HG02852 (cell line): ENCODE measurements at regions not wholly inside any gene's neighbourhood (a gene's known extent, or its start where the extent isn't known, plus 50 kb on each side); places are given as distances from the start of the nearest gene placed in this dataset.
A peak's percentile ranks its signal among the peaks of the same experiment; 100 is the strongest.
"Not testable (repeated sequence)": the region's sequence is repeated elsewhere in the genome, so short reads cannot be mapped to it uniquely, and the experiment has no call there.

ENCODE experiments used
- ATAC-seq: cut with Tn5 transposase; IDR thresholded peaks from one replicate; pipeline ENCODE4 v1.9.1; 2021; ENCODE audit warnings: mild to moderate bottlenecking, moderate library complexity; ENCODE audit not compliant: unreplicated experiment

DNA sequence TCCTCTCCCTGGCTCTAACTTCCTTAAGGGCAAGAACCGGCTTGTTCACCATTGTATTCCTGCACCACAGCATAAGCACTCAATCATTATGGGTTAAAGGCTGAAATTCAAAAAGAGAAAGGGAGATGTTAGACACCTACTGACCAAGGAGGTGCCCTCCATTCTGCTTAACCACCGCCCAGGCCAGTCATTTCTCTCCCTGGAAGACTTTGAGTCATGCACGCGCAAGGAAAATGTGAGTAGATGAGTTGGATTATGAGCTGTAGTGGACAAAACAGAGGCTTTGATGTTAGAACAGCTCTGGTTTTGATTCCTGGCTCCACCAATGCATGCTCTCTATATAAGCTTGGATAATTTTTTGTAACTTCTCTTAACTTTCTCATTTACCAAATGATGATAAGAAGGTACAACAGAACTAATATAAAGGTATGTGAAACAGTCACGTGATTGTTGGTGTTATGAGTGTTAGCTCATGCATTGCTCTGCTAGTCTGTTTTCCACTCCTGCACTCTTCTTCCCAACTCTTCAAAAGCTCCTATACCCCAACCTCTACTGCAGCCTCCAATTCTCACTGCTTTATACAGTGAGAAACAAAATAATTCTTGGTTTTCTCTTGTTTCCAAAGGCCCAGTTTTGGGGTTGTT, 148.4 kb upstream of the ATP11B start:
- peak; percentile 60 for ATAC-seq

DNA sequence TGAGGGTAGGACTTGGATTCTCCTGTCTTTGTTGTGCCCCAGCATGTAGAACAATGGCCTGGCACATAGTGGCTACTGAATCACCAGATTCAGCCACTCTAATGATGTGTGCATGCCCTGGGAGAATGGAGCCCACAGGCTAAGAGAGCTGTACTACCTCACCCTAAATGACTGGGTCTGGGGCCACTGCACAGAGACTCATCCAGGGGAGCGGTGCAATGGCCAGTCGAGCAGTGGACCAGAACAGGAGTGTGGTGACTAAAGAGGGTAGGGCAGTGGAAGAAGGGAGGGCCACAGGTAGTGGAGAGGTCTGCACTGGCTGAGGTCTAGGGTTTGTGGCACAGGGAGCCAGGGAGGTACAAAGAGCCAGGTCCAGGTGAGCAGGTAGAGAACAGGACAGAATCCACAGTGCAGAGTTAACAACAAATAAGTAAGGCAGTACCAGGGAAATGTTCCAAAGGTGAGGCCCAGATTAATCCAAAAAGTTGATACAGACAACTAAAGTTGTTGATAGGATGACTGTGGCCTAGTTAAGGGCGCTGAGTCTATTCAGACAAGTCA, 142.7 kb upstream of the ATP11B start:
- ATAC-seq: no peak

DNA sequence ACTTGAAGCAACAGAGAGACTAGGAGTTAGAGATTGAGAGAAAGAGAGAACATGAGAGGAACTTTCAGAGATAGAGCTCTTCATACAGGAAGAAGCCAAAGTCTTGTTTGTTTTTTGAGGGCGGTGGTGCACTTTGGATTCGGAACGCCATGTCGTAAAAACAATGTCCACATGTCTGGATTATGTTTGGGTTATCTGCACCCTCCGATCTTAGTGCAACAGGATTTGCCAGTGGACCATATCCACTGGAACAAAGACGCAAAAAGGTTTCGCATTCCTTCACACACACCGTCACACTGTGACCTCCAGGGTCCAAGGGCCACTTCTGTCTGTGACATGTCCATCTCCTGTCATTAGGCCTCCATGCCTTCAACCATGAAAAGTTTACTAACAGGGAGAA, 141.8 kb upstream of the ATP11B start:
- ATAC-seq: no peak

DNA sequence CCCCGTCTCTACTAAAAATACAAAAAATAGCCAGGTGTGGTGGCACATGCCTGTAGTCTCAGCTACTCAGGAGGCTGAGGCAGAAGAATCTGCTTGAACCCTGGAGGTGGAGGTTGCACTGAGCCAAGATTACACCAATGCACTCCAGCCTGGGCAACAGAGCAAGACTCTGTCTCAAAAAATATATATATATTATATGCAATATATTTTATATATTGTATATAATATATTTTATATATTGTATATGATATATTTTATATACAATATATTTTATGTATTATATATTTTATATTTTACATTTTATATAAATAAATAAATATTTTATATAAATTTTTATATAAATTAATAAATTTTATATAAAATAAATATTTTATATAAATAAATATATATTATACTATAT, 140.2 kb upstream of the ATP11B start:
- not testable (repeated sequence) for ATAC-seq

DNA sequence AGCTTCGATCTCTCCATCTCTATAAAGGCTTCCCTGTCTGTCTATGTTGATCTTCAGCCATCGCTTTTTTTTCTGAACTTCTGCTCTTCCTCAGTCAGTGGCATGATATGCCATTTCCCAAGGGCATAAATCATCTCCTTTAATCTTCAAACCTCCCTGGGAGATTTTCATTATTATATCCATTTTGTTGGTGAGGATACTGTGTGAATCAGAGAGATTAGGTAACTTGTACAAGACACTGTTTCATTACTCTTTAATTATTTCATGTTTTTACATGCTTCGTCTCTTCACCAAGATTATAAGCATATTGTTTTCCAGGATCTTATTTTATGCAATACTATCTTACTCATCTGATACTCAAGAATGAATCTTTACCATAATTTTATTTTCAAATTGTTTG, 124.8 kb upstream of the ATP11B start:
- ATAC-seq: no peak

DNA sequence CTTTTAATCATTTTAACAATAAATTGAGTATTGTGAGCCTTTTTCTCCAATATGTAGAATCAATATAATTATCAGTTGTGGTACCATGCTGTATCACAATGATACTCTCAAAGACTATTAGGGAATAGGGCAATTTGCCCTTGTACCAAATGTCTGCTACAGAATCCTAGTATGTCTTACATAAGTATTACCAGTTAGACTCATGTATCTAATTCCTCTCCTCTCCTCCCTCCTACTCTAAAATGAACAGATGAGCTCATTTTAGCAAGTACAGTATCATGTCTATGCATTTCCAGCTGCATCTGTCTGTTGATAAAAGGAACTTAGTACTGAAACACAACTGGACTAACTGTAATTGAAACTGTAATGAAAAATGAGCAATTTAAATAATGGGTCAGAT, 124.3 kb upstream of the ATP11B start:
- ATAC-seq: no peak

DNA sequence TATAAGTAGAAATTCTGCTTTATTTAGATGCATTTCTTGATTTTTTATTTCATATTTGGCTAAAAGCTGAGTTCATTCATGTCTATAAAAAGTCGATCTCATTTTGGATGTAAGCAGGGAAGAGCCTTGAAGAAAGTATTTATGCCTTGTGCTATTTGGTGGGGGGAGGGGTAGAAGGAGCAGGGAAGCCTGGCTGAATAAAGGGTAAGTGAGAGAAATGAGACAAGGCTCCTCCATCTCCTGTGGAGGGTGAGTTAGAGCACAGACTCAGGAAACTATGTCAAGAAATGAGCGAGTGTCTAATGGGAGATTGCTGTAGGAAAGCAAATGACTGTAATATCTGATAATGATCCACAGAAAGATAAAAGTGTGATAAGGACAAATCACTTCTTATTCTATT, 121.8 kb upstream of the ATP11B start:
- ATAC-seq: no peak

DNA sequence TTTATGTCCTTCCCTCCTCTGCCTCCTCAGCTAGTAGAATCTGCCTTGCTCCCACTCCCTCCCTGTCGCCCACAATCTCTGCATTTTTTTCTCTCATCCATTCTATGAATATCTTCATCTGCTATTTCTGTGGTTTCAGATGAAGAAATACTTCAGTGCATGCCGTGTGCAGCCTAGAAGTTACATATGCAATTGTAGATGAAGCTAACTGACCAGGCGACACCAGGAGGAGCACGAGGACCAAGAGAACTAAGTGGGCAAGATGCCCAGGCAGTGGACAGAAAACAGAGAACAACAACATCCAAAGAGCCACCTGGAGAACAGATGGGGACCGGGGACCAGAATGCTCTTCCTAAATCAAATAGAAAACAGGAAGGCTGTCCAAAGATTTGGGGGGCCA, 121.4 kb upstream of the ATP11B start:
- no peak for ATAC-seq

DNA sequence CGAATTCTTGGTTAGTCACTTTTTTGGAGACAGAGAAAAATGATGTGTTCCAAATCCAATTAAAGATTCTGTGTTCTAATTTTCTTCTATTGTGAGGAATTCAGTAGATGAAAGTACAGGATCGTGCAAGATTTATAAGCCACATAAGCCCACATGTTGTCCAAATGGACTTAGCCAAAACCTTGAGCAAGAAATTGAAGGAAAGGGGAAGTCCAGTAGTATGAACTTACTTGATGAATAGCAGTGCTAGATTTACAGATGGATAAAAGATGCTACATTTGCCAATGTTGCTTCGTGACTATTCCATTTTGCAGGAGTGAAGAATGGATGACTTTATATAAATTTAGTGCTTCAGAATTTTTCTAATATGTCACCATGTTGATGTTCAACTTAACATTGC, 120.0 kb upstream of the ATP11B start:
- no peak for ATAC-seq

DNA sequence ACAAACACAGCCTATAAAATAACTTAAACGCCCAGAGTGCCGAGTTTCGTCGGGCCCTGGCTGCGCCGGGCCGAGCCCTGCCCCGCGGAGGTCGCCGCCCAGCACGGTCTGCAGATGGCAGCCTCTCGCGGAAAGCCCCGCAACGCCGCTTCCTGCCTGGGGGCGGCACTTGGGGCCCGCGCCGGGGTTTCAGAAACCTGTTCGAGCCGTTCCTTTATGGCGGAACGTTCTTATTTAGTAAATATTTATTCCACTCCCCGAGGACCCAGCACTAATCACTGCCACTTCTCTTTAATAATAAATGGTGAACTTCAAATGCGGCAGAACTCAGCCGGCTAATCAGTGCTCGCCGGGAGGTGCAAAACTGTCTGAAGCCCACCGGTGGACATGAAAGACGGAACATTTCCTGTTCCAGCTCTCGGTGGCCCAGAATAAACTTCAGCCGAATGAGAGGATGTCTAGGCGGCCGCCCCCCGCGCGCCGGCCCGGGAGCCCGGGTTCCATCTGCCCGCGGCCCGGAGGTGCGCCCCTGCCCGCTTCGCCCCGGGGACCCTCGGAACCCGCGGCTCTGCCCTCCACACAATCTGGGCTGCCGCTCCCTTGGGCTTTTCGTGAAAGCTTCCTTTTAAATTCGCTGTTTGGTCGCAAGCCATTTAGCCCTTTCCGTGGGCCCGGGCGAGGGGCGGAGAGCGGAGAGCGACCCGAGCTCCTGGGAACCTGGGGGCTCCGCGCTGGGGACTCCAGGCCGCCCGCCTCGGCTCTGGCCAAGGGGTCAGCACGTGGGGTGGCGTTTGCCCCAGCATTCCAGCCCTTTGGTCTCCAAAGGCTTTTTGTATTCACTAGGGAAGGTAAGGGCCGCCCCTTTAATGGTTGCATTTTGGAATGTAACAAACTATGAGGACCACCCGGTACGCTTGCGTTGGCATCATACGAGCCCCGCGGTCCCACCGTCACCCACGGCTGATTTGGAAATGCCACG, 110.8 kb upstream of the ATP11B start:
- ATAC-seq: peak; percentile 88

DNA sequence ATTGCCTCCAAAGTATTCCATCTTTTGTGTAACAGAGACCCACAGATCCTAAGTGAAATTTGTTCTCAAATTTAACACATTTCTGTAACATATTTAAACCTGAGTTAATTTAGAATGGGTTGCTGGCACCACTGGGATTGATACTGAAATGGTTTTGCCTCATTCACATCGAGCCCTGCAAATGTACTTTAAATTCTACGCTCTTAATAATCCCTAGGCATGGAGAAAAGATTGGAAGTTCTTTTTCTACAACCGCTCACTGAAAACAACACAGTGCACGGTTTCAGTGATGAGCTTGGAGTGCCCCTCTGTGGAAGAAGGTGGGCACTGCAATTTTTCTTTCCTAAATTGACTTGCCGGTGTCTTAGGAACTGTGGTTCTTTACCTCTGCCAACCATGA, 109.9 kb upstream of the ATP11B start:
- ATAC-seq: peak; percentile 62

DNA sequence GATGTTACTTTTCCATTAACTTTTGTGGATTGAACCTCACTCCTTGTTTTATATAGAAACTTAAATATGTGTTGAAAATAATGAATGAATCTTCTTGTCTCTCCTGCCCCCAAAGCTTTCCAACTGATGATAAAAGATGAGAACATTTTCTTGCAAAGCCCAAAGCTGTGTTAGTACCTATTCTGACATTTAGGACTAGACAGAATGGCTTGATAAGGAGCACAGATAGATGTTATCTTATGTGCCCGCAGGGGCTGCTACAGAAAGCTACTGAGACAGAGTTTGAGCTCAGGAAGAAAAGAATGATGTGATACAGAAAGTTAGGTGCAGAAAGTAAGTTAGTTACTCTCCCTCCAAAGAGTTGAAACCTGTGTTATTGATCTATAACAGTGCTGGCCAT, 109.4 kb upstream of the ATP11B start:
- ATAC-seq: peak; percentile 5

DNA sequence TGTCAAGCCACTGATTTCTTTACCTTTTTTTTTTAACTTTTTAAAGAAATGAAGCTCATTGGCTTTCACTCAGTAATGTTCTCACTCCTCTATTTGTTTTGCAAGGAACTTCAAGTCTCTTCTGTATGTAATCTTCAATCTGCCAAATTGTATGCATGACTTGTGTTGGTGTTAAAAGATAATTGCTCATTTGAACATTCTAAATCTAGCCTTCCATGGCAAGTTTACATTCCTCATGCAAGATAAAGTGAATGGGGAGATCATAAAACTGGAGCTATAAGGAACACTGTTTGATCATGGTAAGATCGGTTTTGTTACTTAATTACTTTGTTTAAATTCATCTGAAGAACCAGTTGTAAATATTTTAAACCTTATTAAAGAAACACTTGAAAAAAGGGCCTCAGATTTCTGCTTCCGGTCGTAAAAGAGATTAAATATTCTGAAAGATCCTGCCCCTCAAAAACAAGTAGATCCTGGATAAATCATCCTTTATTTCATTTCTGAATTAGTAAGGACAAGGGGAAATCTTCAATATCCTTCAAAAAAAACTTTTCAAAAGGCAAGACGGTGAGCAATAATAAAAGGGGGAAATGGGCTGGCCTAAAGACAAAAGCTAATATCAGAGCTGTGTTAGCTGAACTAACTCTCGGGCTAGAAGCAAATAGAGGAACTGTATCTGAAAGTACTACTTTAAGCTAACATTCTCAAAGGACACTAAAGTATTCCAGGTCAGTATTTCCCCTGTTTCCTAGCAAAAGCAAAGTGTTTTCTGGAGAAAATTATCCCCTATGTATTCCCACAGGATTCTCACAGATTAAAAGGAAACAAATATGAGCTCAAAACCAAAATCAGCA, 107.0 kb upstream of the ATP11B start:
- ATAC-seq: no peak

DNA sequence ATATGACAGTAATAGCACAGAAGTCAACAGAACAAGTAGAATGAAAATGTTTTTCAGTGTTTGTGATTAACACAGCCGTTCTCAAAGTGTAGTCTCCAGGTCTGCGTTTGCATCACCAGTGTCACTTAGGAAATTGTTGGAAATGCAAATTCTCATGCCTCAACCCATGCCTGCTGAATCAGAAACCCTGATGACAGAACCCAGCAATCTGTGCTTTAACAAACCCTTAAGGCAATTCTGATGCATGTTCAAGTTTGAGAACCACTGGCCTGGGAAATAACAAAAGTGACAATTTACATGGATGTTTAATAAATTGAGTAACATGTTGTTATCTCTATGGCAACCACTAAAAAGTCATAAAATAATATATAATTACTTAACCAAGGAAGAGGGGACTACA, 103.1 kb upstream of the ATP11B start:
- no peak for ATAC-seq

DNA sequence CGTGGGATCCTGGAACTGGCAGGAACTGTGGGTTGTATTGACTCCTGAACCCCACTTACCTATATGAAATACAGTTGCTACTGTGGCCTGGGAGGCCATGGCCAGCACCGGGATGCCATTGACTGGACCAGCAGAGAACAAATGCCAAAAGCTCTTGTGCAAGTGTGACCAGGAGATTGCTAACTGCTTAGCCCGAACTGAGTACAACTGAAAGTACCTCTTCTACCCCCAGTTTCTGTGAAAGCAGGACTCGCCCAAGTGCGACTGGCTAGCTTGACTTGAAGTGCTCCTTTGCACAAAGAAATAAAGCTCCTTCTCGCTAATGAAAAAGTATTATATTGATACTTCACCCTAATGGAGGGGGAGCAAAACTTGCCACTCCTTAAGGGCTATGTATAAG, 101.3 kb upstream of the ATP11B start:
- ATAC-seq: peak; percentile 90

DNA sequence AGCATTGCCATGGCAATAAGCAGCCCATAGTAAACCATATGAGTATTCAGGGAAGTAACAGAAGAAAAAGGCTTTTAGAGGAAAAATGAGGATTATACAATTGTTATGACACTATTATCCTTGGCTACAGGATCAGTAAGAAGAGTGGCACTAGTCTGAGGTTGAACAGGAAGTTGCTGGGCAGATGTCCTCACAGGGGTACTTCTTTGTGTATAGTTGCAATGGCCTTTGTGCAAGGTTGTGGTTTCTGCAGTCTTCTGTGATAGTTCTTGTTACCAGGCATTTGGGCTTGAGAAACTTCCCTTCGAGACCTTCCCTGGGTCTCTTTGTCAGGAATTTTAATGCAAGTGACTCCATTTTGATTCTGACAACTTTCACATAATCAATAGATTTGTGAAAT, 100.6 kb upstream of the ATP11B start:
- peak; percentile 30 for ATAC-seq

DNA sequence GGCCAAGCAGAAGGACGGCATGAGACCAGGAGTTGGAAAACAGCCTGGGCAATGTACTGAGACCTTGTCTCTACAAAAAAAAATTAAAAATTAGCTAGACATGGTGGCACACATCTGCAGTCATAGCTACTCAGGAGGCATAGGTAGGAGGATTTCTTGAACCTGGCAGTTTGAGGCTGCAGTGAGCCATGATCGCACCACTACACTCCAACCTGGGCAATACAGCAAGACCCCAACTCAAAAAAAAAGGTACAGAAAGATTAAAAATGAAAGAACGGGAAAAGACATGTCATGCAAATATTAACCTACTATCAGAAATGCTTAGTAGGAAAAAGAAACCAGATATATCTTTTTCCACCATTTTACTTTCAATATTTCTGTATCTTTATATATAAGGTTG, 99.6 kb upstream of the ATP11B start:
- ATAC-seq: no peak

DNA sequence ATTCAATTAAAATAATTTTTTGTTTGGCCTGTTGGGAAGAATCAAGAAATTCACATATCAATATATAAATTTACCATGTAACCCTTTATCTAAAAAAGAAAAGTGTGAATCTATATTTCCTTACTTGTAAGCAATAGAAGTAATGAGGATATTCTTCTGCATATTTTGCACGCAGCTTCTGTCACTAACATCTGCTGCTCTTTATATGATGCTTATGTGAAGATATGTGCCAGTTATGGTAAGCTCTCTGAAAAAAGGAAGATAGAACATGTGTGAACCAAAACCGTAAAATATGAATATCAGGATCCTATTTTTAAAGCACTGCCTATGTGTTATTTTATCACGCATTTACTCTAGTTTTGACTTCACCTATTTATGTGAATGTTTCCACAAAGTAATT, 96.4 kb upstream of the ATP11B start:
- no peak for ATAC-seq

DNA sequence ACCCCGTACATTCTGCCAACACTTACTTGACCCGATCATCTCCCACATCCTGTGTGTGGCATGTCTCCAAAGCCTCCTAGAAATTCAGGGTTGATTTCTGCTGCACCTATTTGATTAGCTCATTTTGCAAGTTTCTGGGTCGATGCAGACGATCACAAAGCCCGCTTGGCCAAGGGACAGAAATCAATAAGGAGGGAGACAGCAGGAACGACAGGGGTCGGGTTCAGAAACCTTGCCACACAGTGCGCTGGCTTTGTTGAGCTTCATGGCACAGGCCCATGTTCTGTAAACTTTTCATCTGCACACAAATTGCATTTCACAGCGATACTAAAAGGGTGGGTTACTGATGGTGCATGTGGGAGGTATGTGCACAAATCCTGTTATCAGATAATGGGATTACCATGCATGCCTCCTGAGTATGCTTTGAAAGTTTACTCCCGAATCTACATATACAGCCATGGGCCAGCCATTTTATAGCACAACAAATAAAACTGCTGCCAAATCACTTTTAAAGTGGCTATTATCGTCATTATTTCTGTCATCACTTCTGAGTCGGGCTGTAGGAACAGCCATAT, 95.9 kb upstream of the ATP11B start:
- no peak for ATAC-seq

DNA sequence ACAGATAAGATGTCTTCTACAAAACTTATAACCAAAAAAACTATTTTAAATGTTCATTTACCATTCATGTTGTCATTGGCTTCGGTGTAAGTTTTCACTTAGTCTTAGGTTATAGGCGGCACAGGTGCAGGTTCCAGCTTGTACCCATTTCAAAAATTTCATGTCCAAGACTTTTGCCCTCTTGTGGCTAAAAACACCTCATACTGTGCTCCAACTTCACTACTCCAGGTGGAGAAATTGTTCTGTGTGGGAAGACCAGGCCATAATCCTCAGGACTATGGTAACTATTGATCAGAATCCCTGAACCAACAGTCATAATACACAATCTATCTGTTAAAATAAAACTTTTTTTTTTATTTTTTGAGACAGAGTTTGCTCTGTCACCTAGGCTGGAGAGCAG, 95.2 kb upstream of the ATP11B start:
- ATAC-seq: no peak
